Transverse colon (tissue), 3 donors: ENCODE measurements at regions not wholly inside any gene's neighbourhood (a gene's known extent, or its start where the extent isn't known, plus 50 kb on each side); places are given as distances from the start of the nearest gene placed in this dataset.

Source experiments
- CTCF ChIP-seq, 5 experiments: fragments of 200-600 bp in 3 of 5; fragments of 450-650 bp in 2 of 5; sonication (generic) in 3 of 5; IDR thresholded peaks; 1 replicate in 2 of 5; 2 replicates in 3 of 5; pipeline ENCODE4 v1.5.1; 2016 to 2017; ENCODE audit warnings: antibody characterized with exemption in 5 of 5, inconsistent platforms in 3 of 5, mild to moderate bottlenecking in 2 of 5, moderate library complexity in 1 of 5
- EP300 ChIP-seq: sonication (generic); formaldehyde crosslinking; IDR thresholded peaks from one replicate; pipeline ENCODE4 v1.6.1; 2017; ENCODE audit warnings: antibody characterized with exemption, low read depth
- POLR2A ChIP-seq: fragments of 450-650 bp; IDR thresholded peaks from one replicate; pipeline ENCODE4 v1.6.1; 2016; ENCODE audit warnings: antibody characterized with exemption, mild to moderate bottlenecking, moderate library complexity

- TF ChIP-seq POLR2A (no peak), CTCF (IDR thresholded peaks at IDR 0.05) (no peak), EP300 (no peak)
Observed at GRCh38 chr21:15227919-15228318, 163.1 kb upstream of the NRIP1 start.
